PC-3 (cell line): ENCODE measurements at regions not wholly inside any gene's neighbourhood (a gene's known extent, or its start where the extent isn't known, plus 50 kb on each side); places are given as distances from the start of the nearest gene placed in this dataset.

ENCODE experiments used
- CTCF ChIP-seq: fragments of 300-600 bp; sonication (generic); conservative IDR thresholded peaks from 2 replicates; pipeline ENCODE4 v1.5.1; 2017; ENCODE audit warnings: antibody characterized with exemption, low read depth, mild to moderate bottlenecking, low read length
- EZH2 ChIP-seq: fragments of 300-600 bp; sonication (generic); IDR thresholded peaks from one replicate; pipeline ENCODE4 v1.6.1; 2017; ENCODE audit warnings: antibody characterized with exemption, mild to moderate bottlenecking, low read length; ENCODE audit not compliant: unreplicated experiment
- EZH2phosphoT487 ChIP-seq: fragments of 300-600 bp; sonication (generic); IDR thresholded peaks from 2 replicates; pipeline ENCODE4 v1.6.1; 2018; ENCODE audit warnings: mild to moderate bottlenecking, antibody characterized with exemption, low read length, borderline replicate concordance

GRCh38 chr14:101509730-101510371, 51.4 kb upstream of the DIO3 start:
- no peak for TF ChIP-seq EZH2
- TF ChIP-seq CTCF: no peak
- no peak for TF ChIP-seq EZH2phosphoT487
